ENCODE measurements at regions not wholly inside any gene's neighbourhood (a gene's known extent, or its start where the extent isn't known, plus 50 kb on each side); places are given as distances from the start of the nearest gene placed in this dataset.
A peak's percentile ranks its signal among the peaks of the same experiment; 100 is the strongest.

- TF ChIP-seq ZNF148 (tag by site-specific recombination; IDR thresholded peaks at IDR 0.05; ENCODE audit: borderline replicate concordance) (no peak), GLIS2 (tag by site-specific recombination; IDR thresholded peaks at IDR 0.05) (peak; percentile 70), ZNF132 (tag by site-specific recombination; IDR thresholded peaks at IDR 0.05; ENCODE audit: borderline replicate concordance) (no peak), ZNF670 (tag by site-specific recombination; IDR thresholded peaks at IDR 0.05; ENCODE audit: low read depth) (no peak), YY2 (tag by site-specific recombination; IDR thresholded peaks at IDR 0.05) (no peak), ZSCAN23 (tag by site-specific recombination; IDR thresholded peaks at IDR 0.05) (no peak), ZNF335 (tag by site-specific recombination; conservative IDR thresholded peaks at IDR 0.05) (peak; percentile 27), ZNF555 (tag by site-specific recombination; conservative IDR thresholded peaks at IDR 0.05) (no peak), ZNF776 (tag by site-specific recombination; IDR thresholded peaks at IDR 0.05; ENCODE audit: borderline replicate concordance) (no peak), PRDM6 (tag by site-specific recombination; IDR thresholded peaks at IDR 0.05) (no peak)
Measured at GRCh38 chr1:39098546-39099250, 72.5 kb downstream of the NDUFS5 start (continued).

- Histone ChIP-seq H3K4me1 (ENCODE audit: control insufficient read depth, insufficient read depth, low read length) (peaks cover 18% of the 10 kb centered on the region), H3K4me3 (ENCODE audit: low read depth, low read length) (no peak overlapping the region), H3K27ac (ENCODE audit: extremely low read depth, low read depth, low read length) (peak overlapping the region; percentile 47; the same call in 1 of the 2 replicates), H3K9me3 (ENCODE audit: control insufficient read depth, insufficient read depth, low read depth, low read length) (no peaks in the 10 kb centered on the region), H3K36me3 (ENCODE audit: control insufficient read depth in 2 of 2, insufficient read depth in 1 of 2, low read length in 2 of 2) (no peaks in the 10 kb centered on the region)
- ChIA-PET POLR2A (no interaction called here), CTCF (interaction anchor here (0.6 to 3.9 kb wide), 22 partner anchors 11 to 932 kb away, joined by 3 to 62 read pairs (median 4); no protein-coding TSS in a partner anchor)
- TF ChIP-seq ZNF529 (tag by site-specific recombination; IDR thresholded peaks at IDR 0.05; ENCODE audit: insufficient replicate concordance) (no peak), ZNF544 (tag by site-specific recombination; IDR thresholded peaks at IDR 0.05) (no peak), ZNF488 (tag by site-specific recombination; IDR thresholded peaks at IDR 0.05) (no peak), HOXD13 (CRISPR knock-in tag; IDR thresholded peaks at IDR 0.05; ENCODE audit: borderline replicate concordance) (no peak), TSHZ1 (tag by site-specific recombination; IDR thresholded peaks at IDR 0.05; ENCODE audit: borderline replicate concordance) (no peak), ZNF239 (tag by site-specific recombination; IDR thresholded peaks at IDR 0.05) (no peak), ZNF645 (tag by site-specific recombination; IDR thresholded peaks at IDR 0.05) (no peak), ZNF610 (tag by site-specific recombination; IDR thresholded peaks at IDR 0.05; ENCODE audit: borderline replicate concordance) (no peak), ZNF768 (tag by site-specific recombination; IDR thresholded peaks at IDR 0.05) (no peak), OSR2 (tag by site-specific recombination; IDR thresholded peaks at IDR 0.05) (no peak), ZNF514 (tag by site-specific recombination; IDR thresholded peaks at IDR 0.05) (no peak), ZNF157 (tag by site-specific recombination; IDR thresholded peaks at IDR 0.05) (no peak), ZNF37A (tag by site-specific recombination; IDR thresholded peaks at IDR 0.05) (no peak), ZNF23 (tag by site-specific recombination; IDR thresholded peaks at IDR 0.05; ENCODE audit: borderline replicate concordance) (no peak)
Measured at GRCh38 chr1:39102537-39103327, 76.6 kb downstream of the NDUFS5 start.
